GM12874 (cell line): ENCODE measurements at regions not wholly inside any gene's neighbourhood (a gene's known extent, or its start where the extent isn't known, plus 50 kb on each side); places are given as distances from the start of the nearest gene placed in this dataset.

Experiments used
- CTCF ChIP-seq: IDR thresholded peaks from 2 replicates; pipeline ENCODE4 v1.5.1; 2011; ENCODE audit warnings: low read depth, mild to moderate bottlenecking, control low read depth, low read length, moderate library complexity; ENCODE audit not compliant: insufficient read depth

- no peak for TF ChIP-seq CTCF
Measured at GRCh38 chr14:104296388-104297312, 158.3 kb downstream of the KIF26A start.

GRCh38 chr14:104297313-104297704 is 158.9 kb downstream of the KIF26A start:
- no peak for TF ChIP-seq CTCF

- TF ChIP-seq CTCF = no peak
Measured at GRCh38 chr14:104297721-104298401, 159.5 kb downstream of the KIF26A start.

DNA sequence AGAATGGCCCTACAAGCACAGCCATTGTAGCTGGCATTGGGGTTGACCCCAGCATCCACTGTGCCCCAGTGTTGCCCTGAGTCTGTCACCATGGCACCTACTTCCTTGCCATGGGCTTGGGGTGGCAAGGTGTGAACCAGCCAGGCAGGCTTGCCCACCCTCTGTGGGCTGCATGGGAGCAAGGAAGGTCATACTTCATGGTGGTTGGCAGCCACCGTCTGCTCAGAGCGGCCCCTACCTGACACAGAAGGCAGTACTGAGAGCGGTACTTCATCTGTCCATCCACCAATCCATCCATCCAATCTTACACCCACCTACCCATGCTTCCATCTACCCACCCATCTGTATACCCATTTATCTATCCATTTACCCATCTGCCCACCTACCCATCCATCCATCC is 160.1 kb downstream of the KIF26A start:
- no peak for TF ChIP-seq CTCF

GRCh38 chr14:104299993-104300761 is 161.8 kb downstream of the KIF26A start:
- TF ChIP-seq CTCF = no peak

- no peak for TF ChIP-seq CTCF
Measured at GRCh38 chr14:104301731-104302460, 163.5 kb downstream of the KIF26A start.
